HPDE6-E6E7 (cell line): ENCODE measurements at regions not wholly inside any gene's neighbourhood (a gene's known extent, or its start where the extent isn't known, plus 50 kb on each side); places are given as distances from the start of the nearest gene placed in this dataset.

Experiments used
- DNase-seq: peaks from one replicate; pipeline ENCODE4 v3.0.0; 2011; ENCODE audit warnings: missing footprints; ENCODE audit errors: extremely low spot score

DNA sequence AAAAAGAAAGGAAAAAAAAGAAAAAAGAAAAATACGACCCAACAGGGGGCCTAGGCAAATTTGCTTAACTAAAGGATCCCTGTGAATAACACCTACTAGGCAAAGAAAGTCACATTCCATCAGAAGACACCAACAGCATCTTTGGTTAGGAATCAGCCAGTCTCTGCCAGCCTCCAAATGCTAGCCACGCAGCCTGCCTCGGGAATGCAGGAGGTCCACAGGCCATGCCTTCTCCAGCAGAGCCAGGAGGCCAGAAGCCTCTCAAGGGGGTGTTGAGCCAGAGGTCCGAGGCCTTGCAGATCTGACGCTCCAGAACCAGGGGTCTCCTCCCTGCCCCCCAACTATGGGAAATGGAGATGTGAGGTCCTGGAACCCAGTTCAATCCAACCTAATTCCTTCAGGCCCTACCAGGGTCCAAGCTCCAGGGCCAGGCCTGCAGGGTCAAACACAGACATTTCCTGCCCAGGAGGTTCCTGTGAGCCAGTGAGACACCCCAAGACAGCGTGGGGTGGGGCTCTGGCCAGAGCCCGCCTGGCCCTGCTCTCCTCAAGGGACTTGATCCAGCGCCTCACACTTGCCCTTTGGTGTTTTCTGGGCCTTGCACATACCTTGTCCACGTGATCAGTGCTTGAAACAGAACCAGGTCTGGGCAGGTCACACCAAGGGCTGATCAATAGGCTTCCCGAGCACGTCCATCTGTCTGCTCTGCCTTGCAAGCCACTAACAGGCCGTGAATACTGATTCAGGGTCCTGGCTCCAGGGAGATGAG, 289.6 kb upstream of the ID2 start:
- no peak for DNase-seq

DNA sequence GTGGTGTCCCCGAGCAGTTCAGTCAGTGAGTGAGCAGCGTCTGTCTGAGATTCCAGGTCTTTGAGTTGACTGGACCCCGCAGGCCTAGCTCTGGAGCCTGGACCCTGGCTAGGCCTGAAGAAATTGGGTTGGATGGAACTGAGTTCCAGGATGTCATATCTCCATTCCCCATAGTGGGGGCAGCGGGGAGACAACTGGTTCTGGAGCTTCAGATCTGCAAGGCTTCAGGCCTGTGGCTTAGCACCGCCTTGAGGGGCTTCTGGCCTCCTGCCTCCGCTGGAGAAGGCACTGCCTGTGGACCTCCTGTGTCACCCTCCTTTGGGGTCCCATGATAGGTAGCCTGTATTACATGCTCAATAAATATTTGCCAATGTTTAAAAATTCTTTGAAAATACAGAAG, 288.4 kb upstream of the ID2 start:
- DNase-seq: no peak

DNA sequence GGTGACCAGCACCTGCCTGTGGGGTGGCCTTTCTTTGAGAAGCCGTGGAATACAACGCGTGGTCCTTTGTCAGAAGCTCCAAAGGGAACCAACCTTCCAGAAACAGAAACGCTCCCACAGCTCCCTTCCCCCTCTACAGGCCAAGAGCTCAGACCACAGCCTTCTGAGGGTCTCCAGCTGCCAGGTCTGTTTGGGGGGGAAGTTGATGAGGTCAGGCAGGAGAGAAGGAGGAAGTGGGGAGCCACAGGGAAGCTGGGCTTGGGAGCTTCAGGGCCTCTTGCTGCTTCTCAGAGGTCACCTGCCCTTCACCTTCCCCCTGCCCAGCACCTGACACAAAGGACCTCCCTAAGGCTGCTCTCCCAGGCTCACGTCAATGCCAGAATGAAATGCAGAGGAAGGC, 287.7 kb upstream of the ID2 start:
- no peak for DNase-seq

DNA sequence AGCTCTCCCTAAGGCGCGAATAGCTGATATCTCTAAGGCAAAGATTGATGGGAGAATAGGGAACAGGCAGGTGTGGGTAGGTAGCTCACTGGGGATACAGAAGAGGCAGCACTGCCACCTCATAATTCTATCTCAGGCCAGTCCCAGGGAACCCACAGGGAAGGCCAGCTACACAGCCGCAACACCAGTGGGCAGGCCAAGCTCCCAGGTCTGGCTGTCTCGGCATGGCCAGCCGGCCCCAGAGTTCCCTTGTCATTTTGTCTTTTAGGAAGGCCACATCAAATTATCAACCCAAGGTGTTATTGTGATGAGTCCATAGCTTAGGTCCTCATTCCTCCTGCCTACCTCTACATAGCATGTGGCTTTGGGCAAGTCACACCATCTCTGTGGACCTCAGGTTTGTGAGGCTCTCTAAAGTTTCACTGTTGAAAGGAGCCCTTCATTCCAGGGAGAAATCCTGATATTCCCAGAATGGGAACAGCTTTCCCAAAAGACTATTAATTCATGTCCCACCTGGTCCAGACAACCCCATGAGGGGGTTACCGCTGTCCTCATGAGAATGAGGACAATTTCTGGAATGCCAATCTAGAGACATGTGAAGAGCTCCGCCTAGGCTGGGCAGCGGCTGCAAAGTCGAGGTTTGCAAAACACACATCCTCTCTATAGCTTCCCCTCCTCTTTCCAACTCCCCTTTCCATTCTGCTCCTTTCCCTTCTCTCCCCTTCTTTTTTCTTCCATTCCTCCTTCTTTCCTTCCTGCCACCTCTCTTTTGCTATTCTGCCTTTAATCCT, 287.1 kb upstream of the ID2 start:
- no peak for DNase-seq

DNA sequence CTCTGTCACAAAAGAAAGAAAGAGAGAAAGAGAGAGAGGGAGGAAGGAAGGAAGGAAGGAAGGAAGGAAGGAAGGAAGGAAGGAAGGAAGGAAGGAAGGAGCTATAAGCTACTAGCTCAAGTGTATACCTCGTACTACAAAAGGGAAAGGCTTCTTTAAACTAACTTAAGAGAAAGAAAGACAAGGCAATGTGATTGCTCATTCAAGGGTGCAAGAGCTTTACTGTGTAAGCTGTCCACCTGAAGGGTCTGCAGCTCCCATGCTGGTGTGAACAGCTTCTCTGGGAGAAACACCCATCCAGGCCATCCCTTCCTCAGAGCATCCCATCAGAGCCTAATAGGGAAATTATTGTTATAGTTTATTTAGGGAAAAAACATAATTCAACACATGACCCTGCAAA, 286.1 kb upstream of the ID2 start:
- no peak for DNase-seq

DNA sequence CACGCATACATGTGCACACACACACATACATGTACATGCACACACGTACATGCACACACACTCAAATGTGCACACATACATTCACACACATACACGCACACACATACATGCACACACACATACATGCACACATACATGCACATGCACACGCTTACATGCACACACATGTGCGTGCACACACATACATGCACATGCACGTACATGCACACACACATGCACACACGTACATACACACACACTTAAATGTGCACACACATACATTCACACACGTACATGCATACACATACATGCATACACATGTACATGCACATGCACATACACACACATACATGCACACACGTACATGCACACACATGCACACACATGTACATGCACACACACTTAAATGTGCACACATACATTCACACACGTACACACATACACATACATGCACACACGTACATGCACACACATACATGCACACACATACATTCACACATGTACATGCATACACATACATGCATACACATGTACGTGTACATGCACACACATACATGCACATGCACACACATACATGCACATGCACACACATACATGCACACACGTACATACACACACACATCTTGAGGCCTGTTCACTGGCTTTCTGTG, 283.7 kb upstream of the ID2 start:
- DNase-seq: no peak

DNA sequence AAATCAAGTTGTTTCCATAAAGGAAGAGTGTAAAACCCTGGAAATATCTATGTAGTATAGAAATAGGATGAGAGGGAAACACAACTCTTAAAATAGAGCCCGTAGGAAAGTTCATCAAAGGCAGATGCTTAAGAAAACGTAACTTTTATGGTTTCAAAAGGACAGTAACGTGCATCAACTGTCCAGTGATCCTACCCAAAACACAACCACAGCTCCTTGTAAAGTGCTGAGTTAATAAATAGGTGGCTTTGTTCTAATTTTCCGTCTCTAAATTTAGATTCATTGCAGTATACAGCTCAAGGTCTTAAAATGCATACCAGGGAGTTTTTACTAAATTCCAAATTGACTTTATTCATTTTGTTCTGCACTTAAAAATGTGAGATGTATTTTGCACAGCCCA, 282.1 kb upstream of the ID2 start:
- no peak for DNase-seq

DNA sequence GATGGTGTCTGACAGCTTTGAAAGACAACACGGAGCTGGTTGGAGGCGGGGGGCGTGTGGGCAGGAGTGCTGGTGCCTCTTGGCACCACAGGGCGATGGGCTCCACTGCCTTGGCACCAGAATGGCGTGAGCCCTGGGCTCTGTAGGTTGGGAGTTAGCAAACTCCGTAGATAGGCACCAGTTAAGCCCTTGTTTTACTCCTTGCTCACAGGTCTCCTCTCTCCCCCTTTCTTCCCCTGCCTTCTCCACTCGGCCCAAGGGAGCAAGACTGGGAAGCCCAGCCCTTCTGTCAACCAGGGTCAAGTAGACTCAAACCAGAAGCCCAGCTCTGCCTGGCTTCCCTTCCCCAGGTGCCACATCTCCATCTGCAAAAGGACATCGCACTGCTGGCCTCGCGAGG, 281.7 kb upstream of the ID2 start:
- no peak for DNase-seq

DNA sequence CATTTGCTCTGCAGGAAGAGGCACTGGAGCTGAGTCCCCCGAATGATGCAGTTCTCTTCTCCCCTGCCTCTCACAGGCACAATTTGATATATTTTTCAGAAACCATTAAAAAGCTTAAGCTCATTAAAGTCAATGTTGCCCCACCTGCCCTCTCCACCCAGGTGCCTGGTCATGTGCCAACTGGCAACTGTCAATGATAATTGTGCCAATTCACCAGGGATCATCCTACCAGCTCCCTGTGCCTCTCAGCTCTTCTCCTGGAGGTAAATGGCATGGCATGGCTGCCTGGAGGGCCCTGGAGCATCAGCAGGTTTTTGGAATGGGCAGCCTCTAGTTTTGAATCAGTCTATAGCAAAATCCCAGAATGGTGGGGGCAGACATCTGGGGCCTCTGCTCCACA, 279.6 kb upstream of the ID2 start:
- DNase-seq: no peak

DNA sequence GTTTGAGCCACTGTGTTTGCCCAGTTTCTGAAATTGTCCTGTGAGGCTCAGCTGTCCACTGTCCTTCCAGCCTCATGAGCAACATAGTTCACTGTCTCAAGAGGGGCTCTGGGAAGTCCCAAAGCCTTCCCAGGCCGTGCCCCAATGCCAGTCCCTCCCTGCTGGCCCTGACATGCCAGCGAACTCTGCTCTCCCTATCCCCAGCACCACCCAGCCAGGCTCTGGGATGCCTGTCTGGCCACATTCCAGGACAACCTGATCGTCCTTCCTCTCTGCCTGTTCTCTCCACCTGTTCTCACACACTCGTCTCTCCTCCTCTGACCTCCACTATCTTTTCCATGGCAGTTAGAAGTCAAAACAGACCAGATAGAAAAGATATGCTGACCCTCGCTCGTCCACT, 278.0 kb upstream of the ID2 start:
- no peak for DNase-seq

DNA sequence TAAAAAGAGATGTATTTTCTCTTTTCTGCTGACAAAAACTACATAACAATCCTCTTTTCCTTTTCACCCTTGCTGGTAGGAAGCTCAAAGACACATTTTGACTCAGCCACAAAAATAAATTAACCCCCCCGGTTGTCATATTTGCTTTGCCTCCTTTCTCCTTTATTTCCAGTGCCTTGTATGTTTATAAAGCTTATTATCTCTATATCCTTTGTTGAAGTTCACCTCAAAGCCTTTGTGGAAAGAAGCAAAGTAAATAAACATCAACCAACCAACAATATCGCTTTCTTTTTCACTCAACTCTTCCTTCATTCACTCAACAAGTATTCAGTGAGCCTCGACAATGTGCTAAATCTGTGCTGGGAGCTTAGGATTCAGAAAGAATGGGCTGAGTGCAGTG, 276.5 kb upstream of the ID2 start:
- no peak for DNase-seq

DNA sequence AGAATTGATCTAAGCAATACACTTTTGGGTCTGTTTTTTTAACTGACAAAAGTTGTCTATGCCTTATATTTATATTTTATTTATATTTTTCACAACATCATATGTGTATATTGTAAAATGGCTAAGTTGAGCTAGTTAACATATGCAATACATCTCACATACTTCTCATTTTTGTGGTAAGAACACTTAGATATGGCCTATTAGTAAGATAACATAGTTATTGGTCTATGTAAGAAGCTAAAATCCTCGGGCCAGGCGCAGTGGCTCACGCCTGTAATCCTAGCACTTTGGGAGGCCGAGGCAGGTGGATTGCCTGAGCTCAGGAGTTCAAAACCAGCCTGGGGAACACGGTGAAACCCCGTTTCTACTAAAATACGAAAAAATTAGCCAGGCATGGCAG, 275.6 kb upstream of the ID2 start:
- no peak for DNase-seq

DNA sequence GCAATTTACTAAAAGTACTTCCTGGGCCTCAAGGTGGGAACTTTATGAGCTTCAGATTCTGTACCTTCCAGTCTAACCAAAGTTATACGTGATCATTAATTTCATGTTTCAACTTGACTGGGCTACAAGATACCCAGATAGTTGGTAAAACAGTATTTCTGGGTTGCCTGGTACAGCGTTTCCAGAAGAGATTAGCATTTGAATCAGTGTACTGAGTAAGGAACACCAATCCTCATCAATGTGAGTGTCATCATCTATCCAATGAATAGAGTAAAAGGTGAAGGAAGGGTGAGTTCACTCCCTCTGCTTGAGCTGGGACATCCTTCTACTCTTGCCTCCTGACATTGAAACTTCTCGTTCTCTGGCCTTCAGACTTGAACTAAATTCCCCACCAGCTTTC, 274.5 kb upstream of the ID2 start:
- no peak for DNase-seq

DNA sequence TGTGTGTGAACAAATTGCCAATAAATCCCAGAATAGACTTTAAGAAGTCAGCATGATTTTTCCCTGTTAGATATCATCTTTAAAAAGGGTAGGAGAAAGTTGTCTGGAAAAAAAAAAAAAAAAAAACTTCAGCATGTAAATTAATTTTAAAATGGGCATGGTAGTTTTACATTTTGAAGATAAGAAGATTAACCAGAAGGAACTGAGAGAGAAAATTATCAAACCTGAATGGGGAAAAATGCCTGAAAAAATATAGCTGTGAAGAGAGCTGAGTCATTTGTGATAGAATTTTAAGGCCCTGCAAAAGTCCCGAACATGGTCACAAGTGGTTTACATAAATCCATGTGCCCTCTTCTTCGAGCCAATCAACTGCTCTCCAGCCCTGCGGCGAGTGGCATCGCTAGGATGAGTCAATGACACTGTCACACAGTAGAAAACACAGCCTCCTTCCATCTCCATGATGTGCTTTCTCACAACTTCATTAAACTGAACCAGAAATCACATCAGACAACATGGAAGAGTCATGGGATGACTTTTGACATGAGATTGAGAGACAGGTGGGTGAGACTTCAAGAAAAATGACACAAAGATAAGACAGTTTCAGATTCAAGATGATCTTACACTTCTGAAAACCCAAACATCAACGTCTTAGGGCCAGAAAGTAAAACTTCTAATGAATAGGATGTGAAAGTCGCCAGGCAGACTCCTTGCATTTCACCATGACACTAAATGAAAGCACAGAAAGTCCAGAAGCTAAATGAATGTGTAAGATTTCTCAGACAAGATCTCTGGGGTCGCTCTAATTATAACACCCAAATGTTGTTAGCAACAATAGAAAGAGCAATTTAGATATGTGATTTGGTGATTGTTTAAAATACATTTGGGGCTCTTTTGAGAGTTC, 273.0 kb upstream of the ID2 start:
- no peak for DNase-seq

DNA sequence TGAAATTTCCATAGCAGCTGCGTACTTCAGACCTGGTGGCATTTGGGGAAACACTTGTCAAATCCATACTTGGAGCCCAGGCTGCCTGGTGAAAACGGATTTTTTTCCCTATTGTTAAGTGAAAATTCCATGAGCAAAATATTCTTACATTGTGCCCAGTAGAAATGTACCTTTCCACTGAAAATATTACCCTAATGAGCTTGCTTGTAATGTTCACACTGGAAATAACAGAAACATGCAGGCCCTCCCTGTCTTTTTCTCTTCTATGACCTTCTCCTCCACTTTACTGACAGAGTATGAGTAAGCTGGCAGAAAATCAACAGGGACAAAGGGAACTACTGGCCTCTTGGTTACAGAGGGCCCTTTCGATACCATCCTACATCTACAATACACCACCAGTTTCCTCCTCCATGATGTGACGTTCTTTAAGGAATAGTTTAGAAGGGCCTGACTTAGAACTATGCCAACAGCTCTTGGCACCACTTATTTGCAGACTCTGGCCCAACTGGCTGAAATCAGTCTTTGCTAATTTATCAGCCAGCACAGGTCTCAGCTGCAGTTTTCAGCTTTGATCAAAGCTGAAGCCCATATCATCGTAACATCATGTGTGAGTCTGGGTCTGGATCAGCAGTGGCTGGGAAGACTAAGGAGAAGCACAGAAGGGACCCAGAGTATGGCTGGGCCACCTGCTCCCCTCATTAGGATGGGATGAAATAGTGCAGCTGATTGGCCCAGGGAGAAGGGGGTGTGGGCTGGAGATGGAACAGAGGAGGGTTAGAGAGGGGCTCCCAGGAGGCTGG, 272.2 kb upstream of the ID2 start:
- no peak for DNase-seq

DNA sequence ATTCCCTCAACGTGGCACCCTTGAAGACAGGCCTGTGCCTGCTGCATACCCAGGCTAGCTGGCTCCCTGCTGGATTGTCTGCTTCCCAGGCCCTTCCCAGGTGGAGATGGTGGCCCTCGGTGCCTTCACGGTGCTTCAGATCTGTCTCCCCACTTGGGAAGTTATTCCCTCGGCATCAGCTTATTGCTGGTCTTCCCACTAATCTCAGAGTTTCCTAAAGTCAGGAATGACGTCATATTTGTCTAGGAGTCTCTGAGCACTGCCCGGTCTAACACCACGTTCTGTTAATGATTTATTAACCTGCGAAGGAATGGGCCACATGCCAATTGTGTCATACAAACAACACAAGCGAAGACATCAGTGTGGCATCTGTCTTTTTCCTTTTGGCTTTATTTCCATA, 269.8 kb upstream of the ID2 start:
- no peak for DNase-seq

DNA sequence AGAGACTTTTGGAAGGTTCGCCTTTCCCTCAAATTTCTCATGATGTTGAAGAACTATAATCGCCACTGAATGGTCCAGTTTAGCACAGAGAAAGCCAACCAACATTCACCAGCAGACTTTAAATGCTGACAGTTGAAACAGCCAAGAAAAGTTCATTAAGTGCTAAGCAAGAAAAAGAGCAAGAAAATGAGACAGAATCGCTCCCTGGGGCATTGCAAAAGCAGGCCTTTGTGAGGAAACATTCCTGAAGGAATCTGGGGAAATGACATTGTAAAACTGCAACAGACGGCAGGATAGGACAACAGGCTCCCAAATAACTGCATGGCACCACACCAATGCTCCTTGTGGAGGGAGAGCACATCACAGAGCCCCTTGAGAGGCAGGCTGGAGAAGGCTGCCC, 269.3 kb upstream of the ID2 start:
- DNase-seq: no peak

DNA sequence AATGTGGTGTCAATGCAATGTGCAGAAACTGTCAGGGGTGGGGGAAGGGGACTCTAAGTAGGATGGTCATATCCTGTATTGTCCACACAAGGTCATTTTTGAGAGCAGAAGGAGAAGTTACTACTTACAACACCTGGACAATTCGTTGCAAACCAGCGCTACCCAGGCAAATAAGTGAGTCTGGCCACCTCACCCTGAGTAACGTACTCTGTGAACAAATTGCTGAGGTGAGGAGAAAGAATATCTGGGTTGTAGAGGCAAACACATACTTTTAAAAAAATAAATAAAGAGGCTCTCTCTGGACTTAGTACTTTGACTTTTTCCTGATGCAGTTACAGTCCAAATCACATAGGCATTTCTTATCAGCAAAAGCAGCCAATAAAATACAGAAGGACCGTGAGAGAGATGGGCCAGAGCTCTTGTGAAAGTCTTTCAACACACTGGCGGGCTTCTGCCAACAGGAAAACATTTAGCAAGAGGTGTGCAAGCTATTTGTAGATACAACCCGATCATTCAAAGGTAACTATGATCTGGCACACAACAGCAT, 268.2 kb upstream of the ID2 start:
- no peak for DNase-seq

DNA sequence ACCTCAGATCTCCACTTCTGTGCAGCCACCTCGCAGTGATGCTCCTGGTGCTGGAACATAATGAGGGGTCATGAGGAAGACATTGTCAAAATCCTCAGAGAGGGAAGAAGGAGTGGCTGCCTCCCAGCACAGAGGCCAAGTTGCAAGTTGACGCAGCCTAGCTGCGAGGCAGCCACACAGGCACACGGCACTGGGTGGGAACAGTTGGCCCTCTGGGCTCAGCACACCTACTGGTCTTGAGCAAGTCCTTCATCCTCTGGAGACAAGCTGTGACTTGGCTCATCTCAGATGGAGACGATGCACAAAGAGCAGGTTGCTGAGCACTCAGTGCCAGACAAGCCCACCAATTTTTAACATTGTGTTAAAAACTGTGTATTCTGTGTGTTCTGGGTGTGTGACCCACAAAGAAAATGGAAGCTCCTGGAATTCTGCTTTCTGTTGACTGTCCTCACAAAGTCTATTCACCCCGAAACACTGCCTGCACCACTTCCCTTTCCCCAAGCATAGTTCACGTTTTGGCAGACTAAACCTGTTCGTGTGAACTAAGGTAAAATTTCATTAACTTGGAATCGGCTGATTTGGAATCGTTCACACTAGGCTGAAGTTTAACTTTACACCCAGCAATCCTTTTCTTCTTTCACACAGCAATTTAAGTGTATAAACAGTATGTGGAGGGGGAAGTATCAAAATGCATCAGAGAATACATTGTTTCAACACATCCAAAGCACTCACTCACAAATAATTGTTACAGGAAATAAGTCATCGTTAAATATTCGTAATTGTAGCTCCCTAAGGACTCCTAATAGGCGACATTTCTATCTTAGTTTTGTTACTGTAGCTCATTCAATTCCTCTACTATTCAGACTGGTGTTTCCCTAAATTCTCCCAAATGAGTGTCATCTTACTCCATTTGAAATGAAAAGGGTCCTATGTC, 266.6 kb upstream of the ID2 start:
- DNase-seq: no peak
